ENCODE measurements at regions not wholly inside any gene's neighbourhood (a gene's known extent, or its start where the extent isn't known, plus 50 kb on each side); places are given as distances from the start of the nearest gene placed in this dataset.

- no peak for DNase-seq (ENCODE audit: low spot score)
Observed at GRCh38 chr11:97956904-97957303, 1063.8 kb upstream of the CNTN5 start.

- no peak for DNase-seq (ENCODE audit: low spot score)
Observed at GRCh38 chr11:97961431-97961830, 1059.3 kb upstream of the CNTN5 start.

- no peak for DNase-seq (ENCODE audit: low spot score)
Observed at GRCh38 chr11:97962758-97963157, 1058.0 kb upstream of the CNTN5 start.

- no peak for DNase-seq (ENCODE audit: low spot score)
Observed at GRCh38 chr11:97963528-97964331, 1057.0 kb upstream of the CNTN5 start.

GRCh38 chr11:97964332-97965004 is 1056.3 kb upstream of the CNTN5 start:
- no peak for DNase-seq (ENCODE audit: low spot score)

GRCh38 chr11:97965849-97966646 is 1054.7 kb upstream of the CNTN5 start:
- DNase-seq (ENCODE audit: low spot score): no peak

GRCh38 chr11:97966901-97967300 is 1053.8 kb upstream of the CNTN5 start:
- DNase-seq (ENCODE audit: low spot score): no peak

- no peak for DNase-seq (ENCODE audit: low spot score)
Observed at GRCh38 chr11:97968071-97968470, 1052.7 kb upstream of the CNTN5 start.

GRCh38 chr11:97972731-97973130 is 1048.0 kb upstream of the CNTN5 start:
- DNase-seq (ENCODE audit: low spot score): no peak

- DNase-seq (ENCODE audit: low spot score): no peak
Observed at GRCh38 chr11:97973352-97973857, 1047.3 kb upstream of the CNTN5 start.

GRCh38 chr11:97974798-97975498 is 1045.8 kb upstream of the CNTN5 start:
- no peak for DNase-seq (ENCODE audit: low spot score)

GRCh38 chr11:97977726-97978125 is 1043.0 kb upstream of the CNTN5 start:
- DNase-seq (ENCODE audit: low spot score): no peak

GRCh38 chr11:97979741-97980140 is 1041.0 kb upstream of the CNTN5 start:
- DNase-seq (ENCODE audit: low spot score): no peak

- no peak for DNase-seq (ENCODE audit: low spot score)
Observed at GRCh38 chr11:97982512-97982911, 1038.2 kb upstream of the CNTN5 start.

- no peak for DNase-seq (ENCODE audit: low spot score)
Observed at GRCh38 chr11:97989121-97989520, 1031.6 kb upstream of the CNTN5 start.

- no peak for DNase-seq (ENCODE audit: low spot score)
Observed at GRCh38 chr11:97990162-97990920, 1030.4 kb upstream of the CNTN5 start.

GRCh38 chr11:97993562-97993961 is 1027.2 kb upstream of the CNTN5 start:
- DNase-seq (ENCODE audit: low spot score): no peak

GRCh38 chr11:97995874-97996273 is 1024.9 kb upstream of the CNTN5 start:
- DNase-seq (ENCODE audit: low spot score): no peak

GRCh38 chr11:97996762-97997161 is 1024.0 kb upstream of the CNTN5 start:
- no peak for DNase-seq (ENCODE audit: low spot score)

GRCh38 chr11:98003606-98004371 is 1017.0 kb upstream of the CNTN5 start:
- no peak for DNase-seq (ENCODE audit: low spot score)

Data from SK-N-DZ (cell line).